Osteocyte (in vitro differentiated cells): ENCODE measurements at regions not wholly inside any gene's neighbourhood (a gene's known extent, or its start where the extent isn't known, plus 50 kb on each side); places are given as distances from the start of the nearest gene placed in this dataset.

Experiments used
- DNase-seq: peaks from one replicate; pipeline ENCODE4 v3.0.0; 2021; ENCODE audit warnings: mixed read lengths; ENCODE audit not compliant: unreplicated experiment; ENCODE audit errors: extremely low spot score
- H3K27ac Mint-ChIP-seq: one replicate; pipeline ENCODE4 v1.8.0; 2021; ENCODE audit warnings: mild to moderate bottlenecking, mixed read lengths; ENCODE audit not compliant: unreplicated experiment
- H3K27me3 Mint-ChIP-seq: one replicate; pipeline ENCODE4 v1.8.0; 2021; ENCODE audit warnings: mixed read lengths; ENCODE audit not compliant: unreplicated experiment
- H3K36me3 Mint-ChIP-seq: one replicate; pipeline ENCODE4 v1.8.0; 2021; ENCODE audit warnings: mixed read lengths; ENCODE audit not compliant: unreplicated experiment
- H3K4me1 Mint-ChIP-seq: one replicate; pipeline ENCODE4 v1.8.0; 2021; ENCODE audit warnings: mixed read lengths; ENCODE audit not compliant: unreplicated experiment
- H3K4me3 Mint-ChIP-seq: one replicate; pipeline ENCODE4 v1.8.0; 2021; ENCODE audit warnings: mild to moderate bottlenecking, moderate library complexity, mixed read lengths; ENCODE audit not compliant: unreplicated experiment
- H3K9me3 Mint-ChIP-seq: one replicate; pipeline ENCODE4 v1.8.0; 2021; ENCODE audit warnings: mixed read lengths; ENCODE audit not compliant: unreplicated experiment
- TF ChIP-seq, protein P1 (sequence below): fragments of 200-600 bp; sonication (generic); IDR thresholded peaks from 2 replicates; pipeline ENCODE4 v1.5.0; 2021; ENCODE audit warnings: antibody characterized with exemption, mild to moderate bottlenecking, moderate library complexity

DNA sequence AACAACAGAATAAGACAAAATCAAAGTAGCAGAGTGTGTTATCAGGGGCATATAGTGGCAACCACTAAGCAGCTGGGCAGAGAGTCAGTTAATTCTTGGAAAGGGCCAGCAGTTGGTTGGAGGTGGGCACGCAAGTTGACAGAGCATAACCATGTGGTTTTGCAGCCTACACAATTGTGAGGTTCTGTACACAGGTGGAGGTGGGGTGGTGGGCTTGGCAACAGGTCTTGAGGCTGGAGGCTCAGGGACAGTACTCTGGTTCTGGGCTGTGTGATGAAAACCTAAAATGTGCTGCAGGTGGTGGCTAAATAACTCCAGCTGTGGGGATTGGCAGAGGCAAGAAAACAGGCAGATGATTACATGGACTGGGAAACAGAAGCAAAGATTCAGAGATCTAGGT, 1112.7 kb downstream of the PDHA2 start:
- Mint-ChIP-seq H3K9me3 (peaks cover 4% of the 10 kb centered on the region), H3K36me3 (no peaks in the 10 kb centered on the region)

DNA sequence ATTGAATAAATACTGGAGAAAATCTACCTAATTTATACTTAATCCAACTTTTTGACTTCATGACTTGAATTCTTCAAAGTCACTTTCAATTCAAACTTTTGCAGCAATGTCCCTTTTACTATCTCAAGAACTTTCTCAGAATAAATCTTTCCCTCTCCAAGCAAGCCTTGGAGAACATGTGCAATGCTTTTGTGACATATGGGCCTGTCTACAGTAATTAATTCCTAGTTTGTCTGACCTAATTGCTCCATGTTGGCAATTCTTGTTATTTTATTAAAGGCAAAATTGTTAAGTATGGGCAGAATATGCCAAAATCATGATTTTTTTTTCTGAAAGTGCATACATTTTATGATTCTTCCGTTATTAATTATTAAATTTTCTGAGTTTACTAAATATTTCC, 1115.3 kb downstream of the PDHA2 start:
- Mint-ChIP-seq H3K4me1 (no peaks in the 10 kb centered on the region), H3K36me3 (no peaks in the 10 kb centered on the region), H3K27ac (no peak overlapping the region), H3K4me3 (no peak overlapping the region), H3K9me3 (no peaks in the 10 kb centered on the region), H3K27me3 (no peaks in the 10 kb centered on the region)
- TF ChIP-seq, protein P1, sequence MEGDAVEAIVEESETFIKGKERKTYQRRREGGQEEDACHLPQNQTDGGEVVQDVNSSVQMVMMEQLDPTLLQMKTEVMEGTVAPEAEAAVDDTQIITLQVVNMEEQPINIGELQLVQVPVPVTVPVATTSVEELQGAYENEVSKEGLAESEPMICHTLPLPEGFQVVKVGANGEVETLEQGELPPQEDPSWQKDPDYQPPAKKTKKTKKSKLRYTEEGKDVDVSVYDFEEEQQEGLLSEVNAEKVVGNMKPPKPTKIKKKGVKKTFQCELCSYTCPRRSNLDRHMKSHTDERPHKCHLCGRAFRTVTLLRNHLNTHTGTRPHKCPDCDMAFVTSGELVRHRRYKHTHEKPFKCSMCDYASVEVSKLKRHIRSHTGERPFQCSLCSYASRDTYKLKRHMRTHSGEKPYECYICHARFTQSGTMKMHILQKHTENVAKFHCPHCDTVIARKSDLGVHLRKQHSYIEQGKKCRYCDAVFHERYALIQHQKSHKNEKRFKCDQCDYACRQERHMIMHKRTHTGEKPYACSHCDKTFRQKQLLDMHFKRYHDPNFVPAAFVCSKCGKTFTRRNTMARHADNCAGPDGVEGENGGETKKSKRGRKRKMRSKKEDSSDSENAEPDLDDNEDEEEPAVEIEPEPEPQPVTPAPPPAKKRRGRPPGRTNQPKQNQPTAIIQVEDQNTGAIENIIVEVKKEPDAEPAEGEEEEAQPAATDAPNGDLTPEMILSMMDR: no peak
- no peak for DNase-seq

More for the DNA sequence above, 1112.7 kb downstream of the PDHA2 start:
- Mint-ChIP-seq H3K27ac (no peak overlapping the region), H3K4me1 (no peaks in the 10 kb centered on the region), H3K4me3 (no peak overlapping the region), H3K27me3 (peaks cover 3% of the 10 kb centered on the region)
- no peak for DNase-seq
- TF ChIP-seq, protein P1: no peak

DNA sequence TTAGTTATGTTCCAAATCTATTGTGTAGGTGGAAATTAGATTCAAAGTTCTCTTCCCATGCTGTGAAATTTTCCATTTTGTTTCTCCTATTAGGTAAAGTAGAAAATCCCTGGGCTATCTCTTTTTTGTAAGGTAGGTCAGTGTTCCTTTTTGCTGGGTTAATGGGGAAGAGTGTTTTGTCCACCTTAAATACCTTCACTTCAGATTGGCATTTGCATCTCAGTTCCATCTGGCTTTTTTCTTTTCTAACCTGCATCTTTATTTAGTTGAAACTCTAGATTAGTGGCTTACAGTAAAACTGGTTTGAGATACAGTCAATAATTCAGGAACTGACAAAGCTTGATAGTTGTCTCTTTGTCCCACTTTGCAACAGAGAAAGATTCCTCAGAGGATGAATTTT, 1115.8 kb downstream of the PDHA2 start:
- Mint-ChIP-seq H3K9me3 (no peaks in the 10 kb centered on the region), H3K27ac (no peak overlapping the region), H3K36me3 (no peaks in the 10 kb centered on the region), H3K4me3 (no peak overlapping the region), H3K4me1 (no peaks in the 10 kb centered on the region), H3K27me3 (no peaks in the 10 kb centered on the region)
- TF ChIP-seq, protein P1: no peak
- no peak for DNase-seq

DNA sequence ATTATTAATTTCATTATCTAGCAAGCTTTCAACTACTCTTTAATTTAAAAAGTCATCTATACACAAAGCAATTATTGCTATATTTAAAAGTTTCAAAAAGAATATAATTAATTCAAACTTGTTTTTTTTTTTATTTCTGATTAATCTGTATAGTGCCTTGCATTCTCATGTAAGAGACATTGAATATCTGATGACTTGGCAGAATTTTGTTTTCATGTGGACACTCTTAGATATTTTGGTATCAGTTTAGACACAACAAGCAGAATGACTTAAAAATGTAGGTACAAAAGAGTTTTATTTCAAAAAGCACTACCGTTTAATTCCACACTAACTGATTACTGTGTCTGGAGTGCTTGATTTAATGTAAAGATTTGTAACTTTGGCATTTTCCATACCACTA, 1129.6 kb downstream of the PDHA2 start:
- no peaks in the 10 kb centered on the region for H3K27me3 Mint-ChIP-seq
- H3K4me1 Mint-ChIP-seq: no peaks in the 10 kb centered on the region
- H3K27ac Mint-ChIP-seq: no peak overlapping the region
- H3K4me3 Mint-ChIP-seq: no peak overlapping the region
- H3K36me3 Mint-ChIP-seq: no peaks in the 10 kb centered on the region
- no peak for DNase-seq
- TF ChIP-seq, protein P1: no peak
- peaks cover 8% of the 10 kb centered on the region for H3K9me3 Mint-ChIP-seq

DNA sequence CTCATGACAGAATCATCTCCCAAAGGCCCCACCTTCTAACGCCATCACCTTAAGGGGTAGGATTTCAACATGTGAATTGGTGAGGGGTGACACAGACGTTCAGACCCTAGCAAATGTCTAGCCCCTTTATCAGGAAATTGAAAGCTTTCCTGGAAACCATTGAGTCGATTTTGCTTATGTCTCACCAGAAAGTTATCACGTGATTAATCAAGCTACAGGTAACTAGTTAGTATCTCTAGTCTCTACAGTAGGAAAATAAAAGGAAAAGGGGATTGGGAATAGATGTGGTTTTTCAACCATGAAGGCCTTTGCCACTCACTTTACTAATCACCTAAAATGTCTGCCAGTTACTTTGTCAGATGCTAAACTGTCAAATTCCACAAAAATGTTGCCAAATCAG, 1133.0 kb downstream of the PDHA2 start:
- TF ChIP-seq, protein P1: no peak
- Mint-ChIP-seq H3K36me3 (no peaks in the 10 kb centered on the region), H3K4me1 (no peaks in the 10 kb centered on the region), H3K27ac (no peak overlapping the region), H3K27me3 (no peaks in the 10 kb centered on the region), H3K4me3 (no peak overlapping the region), H3K9me3 (peaks cover 4% of the 10 kb centered on the region)
- no peak for DNase-seq
